ENCODE measurements at regions not wholly inside any gene's neighbourhood (a gene's known extent, or its start where the extent isn't known, plus 50 kb on each side); places are given as distances from the start of the nearest gene placed in this dataset.

DNA sequence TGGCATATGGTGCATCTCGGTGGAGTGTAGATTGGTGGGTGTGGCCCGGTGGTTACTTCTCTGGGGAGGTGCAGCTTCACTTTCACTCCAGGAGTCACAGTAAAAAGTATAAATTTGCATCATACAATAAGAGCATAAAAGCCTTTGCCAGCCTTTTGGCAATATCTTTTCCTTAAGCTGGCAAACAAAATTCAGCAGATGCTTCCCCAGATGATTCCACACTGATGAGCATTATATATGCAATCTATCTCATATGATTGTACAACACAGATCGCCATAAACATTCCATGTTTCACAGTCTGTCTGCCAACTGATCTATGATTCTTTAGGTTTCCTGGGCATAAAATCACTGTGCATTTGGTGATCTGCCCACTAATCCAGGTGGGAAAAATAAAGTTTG is 120.2 kb upstream of the ALCAM start:
- TF ChIP-seq, protein P1, sequence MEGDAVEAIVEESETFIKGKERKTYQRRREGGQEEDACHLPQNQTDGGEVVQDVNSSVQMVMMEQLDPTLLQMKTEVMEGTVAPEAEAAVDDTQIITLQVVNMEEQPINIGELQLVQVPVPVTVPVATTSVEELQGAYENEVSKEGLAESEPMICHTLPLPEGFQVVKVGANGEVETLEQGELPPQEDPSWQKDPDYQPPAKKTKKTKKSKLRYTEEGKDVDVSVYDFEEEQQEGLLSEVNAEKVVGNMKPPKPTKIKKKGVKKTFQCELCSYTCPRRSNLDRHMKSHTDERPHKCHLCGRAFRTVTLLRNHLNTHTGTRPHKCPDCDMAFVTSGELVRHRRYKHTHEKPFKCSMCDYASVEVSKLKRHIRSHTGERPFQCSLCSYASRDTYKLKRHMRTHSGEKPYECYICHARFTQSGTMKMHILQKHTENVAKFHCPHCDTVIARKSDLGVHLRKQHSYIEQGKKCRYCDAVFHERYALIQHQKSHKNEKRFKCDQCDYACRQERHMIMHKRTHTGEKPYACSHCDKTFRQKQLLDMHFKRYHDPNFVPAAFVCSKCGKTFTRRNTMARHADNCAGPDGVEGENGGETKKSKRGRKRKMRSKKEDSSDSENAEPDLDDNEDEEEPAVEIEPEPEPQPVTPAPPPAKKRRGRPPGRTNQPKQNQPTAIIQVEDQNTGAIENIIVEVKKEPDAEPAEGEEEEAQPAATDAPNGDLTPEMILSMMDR (IDR thresholded peaks at IDR 0.05; ENCODE audit: insufficient read depth, low read length), result no peak
- no peak for TF ChIP-seq POLR2AphosphoS5 (IDR thresholded peaks at IDR 0.05; ENCODE audit: low read depth)

Data from HL-60 (cell line).